ENCODE measurements at regions not wholly inside any gene's neighbourhood (a gene's known extent, or its start where the extent isn't known, plus 50 kb on each side); places are given as distances from the start of the nearest gene placed in this dataset.

- Histone ChIP-seq H3K4me3 (no peak overlapping the region), H3K27ac (no peak overlapping the region), H3K9me3 (no peaks in the 10 kb centered on the region), H3K36me3 (no peaks in the 10 kb centered on the region), H3K27me3 (no peaks in the 10 kb centered on the region), H3K4me1 (no peaks in the 10 kb centered on the region)
- no peak for TF ChIP-seq POLR2A (IDR thresholded peaks at IDR 0.05)
- TF ChIP-seq EP300 (IDR thresholded peaks at IDR 0.05): no peak
- TF ChIP-seq CTCF (IDR thresholded peaks at IDR 0.05): no peak
- no peak for TF ChIP-seq POLR2AphosphoS5 (IDR thresholded peaks at IDR 0.05)
- intact Hi-C loops (cut with DNase I; ENCODE audit: low total_unique reads): no loop called here
- no peak for DNase-seq
Observed at GRCh38 chr22:34326901-34327300, 406.6 kb upstream of the LARGE1 start.

GRCh38 chr22:34330432-34330831, 410.2 kb upstream of the LARGE1 start:
- H3K27me3 ChIP-seq: no peaks in the 10 kb centered on the region
- intact Hi-C loops (cut with DNase I; ENCODE audit: low total_unique reads): no loop called here
- H3K4me3 ChIP-seq: no peak overlapping the region
- H3K9me3 ChIP-seq: peaks cover 3 to 27% (median 15%) of the 10 kb centered on the region in 4 donors
- no peaks in the 10 kb centered on the region for H3K36me3 ChIP-seq
- H3K27ac ChIP-seq: no peak overlapping the region
- TF ChIP-seq POLR2AphosphoS5 (IDR thresholded peaks at IDR 0.05) (no peak), POLR2A (IDR thresholded peaks at IDR 0.05) (no peak), CTCF (IDR thresholded peaks at IDR 0.05) (no peak), EP300 (IDR thresholded peaks at IDR 0.05) (no peak)
- WGBS, 5 donors: 70 to 91% (median 83%) methylated on average over 4 of the region's 4 CpGs
- DNase-seq: no peak
- H3K4me1 ChIP-seq: no peaks in the 10 kb centered on the region

- intact Hi-C loops (cut with DNase I; ENCODE audit: low total_unique reads): no loop called here
- TF ChIP-seq CTCF (IDR thresholded peaks at IDR 0.05) (no peak), POLR2AphosphoS5 (IDR thresholded peaks at IDR 0.05) (no peak), POLR2A (IDR thresholded peaks at IDR 0.05) (no peak), EP300 (IDR thresholded peaks at IDR 0.05) (no peak)
- H3K27ac ChIP-seq: no peak overlapping the region
- H3K36me3 ChIP-seq: no peaks in the 10 kb centered on the region
- peaks cover 3 to 33% (median 19%) of the 10 kb centered on the region in 4 donors for H3K9me3 ChIP-seq
- H3K4me1 ChIP-seq: no peaks in the 10 kb centered on the region
- DNase-seq: no peak
- H3K27me3 ChIP-seq: no peaks in the 10 kb centered on the region
- H3K4me3 ChIP-seq: no peak overlapping the region
- 72 to 81% (median 77%) methylated on average over 4 of the region's 4 CpGs for WGBS, 5 donors
Observed at GRCh38 chr22:34333285-34333684, 413.0 kb upstream of the LARGE1 start.

- intact Hi-C loops (cut with DNase I; ENCODE audit: low total_unique reads): no loop called here
Observed at GRCh38 chr22:34334893-34335292, 414.6 kb upstream of the LARGE1 start.

More at GRCh38 chr22:34334893-34335292, 414.6 kb upstream of the LARGE1 start:
- H3K9me3 ChIP-seq: peaks cover 3 to 33% (median 19%) of the 10 kb centered on the region in 4 donors
- H3K4me1 ChIP-seq: no peaks in the 10 kb centered on the region
- H3K4me3 ChIP-seq: no peak overlapping the region
- no peak for DNase-seq
- WGBS, 5 donors: 72 to 85% (median 76%) methylated on average over 5 of the region's 5 CpGs
- TF ChIP-seq EP300 (IDR thresholded peaks at IDR 0.05) (no peak), CTCF (IDR thresholded peaks at IDR 0.05) (no peak)
- H3K27me3 ChIP-seq: no peaks in the 10 kb centered on the region
- no peak overlapping the region for H3K27ac ChIP-seq
- no peaks in the 10 kb centered on the region for H3K36me3 ChIP-seq

Measured in stomach (tissue), 8 donors.